ENCODE measurements at regions not wholly inside any gene's neighbourhood (a gene's known extent, or its start where the extent isn't known, plus 50 kb on each side); places are given as distances from the start of the nearest gene placed in this dataset.
"Not testable (repeated sequence)": the region's sequence is repeated elsewhere in the genome, so short reads cannot be mapped to it uniquely, and the experiment has no call there.

DNA sequence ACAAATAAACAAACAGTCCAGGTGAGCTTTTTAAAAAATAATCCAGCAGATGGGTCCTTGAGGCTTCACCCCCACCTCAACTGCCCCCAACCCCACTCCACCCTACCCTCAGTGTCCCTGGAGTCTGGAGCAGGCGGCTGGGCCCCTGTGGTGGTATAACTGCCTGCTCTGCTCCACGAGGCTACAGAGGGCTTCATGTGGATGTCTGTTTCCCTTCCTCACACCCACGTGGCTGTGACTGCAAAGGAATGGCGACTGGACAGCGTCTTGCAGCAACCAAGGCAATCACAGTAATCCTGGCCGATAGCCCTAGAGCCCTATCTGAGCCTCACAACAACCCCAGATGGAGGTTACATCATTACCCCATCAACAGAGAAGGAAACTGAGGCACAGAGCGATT lies 76.5 kb downstream of the SLC2A10 start:
- Histone ChIP-seq H3K36me3 (ENCODE audit: control insufficient read depth in 2 of 3, insufficient read depth in 3 of 3, low read length in 3 of 3) (no peaks in the 10 kb centered on the region), H3K9me3 (ENCODE audit: control insufficient read depth in 2 of 3, insufficient read depth in 1 of 3, low read length in 3 of 3) (no peaks in the 10 kb centered on the region), H3K4me3 (ENCODE audit: low read length in 3 of 3) (no peak overlapping the region), H3K27ac (ENCODE audit: low read depth in 2 of 2, low read length in 2 of 2) (no peak overlapping the region), H3K4me1 (ENCODE audit: control insufficient read depth in 2 of 3, insufficient read depth in 2 of 3, low read depth in 1 of 3, low read length in 3 of 3) (peaks cover 0 to 3% (median 0%) of the 10 kb centered on the region in 3 donors), H3K9ac (ENCODE audit: low read length in 3 of 3) (no peak overlapping the region), H3K27me3 (ENCODE audit: control insufficient read depth, insufficient read depth, low read length) (no peaks in the 10 kb centered on the region)
- DNase-seq: no peak
- intact Hi-C loops (cut with DNase I): no loop called here
- FAIRE-seq: no peak
- TF ChIP-seq, protein P1, sequence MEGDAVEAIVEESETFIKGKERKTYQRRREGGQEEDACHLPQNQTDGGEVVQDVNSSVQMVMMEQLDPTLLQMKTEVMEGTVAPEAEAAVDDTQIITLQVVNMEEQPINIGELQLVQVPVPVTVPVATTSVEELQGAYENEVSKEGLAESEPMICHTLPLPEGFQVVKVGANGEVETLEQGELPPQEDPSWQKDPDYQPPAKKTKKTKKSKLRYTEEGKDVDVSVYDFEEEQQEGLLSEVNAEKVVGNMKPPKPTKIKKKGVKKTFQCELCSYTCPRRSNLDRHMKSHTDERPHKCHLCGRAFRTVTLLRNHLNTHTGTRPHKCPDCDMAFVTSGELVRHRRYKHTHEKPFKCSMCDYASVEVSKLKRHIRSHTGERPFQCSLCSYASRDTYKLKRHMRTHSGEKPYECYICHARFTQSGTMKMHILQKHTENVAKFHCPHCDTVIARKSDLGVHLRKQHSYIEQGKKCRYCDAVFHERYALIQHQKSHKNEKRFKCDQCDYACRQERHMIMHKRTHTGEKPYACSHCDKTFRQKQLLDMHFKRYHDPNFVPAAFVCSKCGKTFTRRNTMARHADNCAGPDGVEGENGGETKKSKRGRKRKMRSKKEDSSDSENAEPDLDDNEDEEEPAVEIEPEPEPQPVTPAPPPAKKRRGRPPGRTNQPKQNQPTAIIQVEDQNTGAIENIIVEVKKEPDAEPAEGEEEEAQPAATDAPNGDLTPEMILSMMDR (IDR thresholded peaks at IDR 0.05; ENCODE audit: borderline replicate concordance, extremely low read depth, insufficient read depth): no peak

DNA sequence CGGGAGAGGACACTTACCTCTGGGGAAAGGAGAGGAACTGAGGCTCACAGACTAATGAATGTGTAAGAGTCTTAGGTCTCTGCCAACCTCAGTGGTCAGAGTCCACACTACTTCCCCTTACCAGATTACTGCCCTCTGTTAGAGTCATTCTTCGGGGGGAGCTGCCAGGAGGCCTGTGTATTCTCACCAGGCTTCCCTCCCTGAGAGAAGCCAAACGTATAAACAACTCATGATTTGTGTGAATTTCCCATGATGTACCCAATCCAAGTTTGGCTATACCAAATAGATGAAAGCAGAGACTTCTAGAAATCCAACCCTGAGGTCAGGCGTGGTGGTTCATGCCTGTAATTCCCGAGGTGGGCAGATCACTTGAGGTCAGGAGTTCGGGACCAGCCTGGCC lies 77.1 kb downstream of the SLC2A10 start:
- H3K27me3 ChIP-seq (ENCODE audit: control insufficient read depth, insufficient read depth, low read length): no peaks in the 10 kb centered on the region
- H3K4me3 ChIP-seq (ENCODE audit: low read length in 3 of 3): no peak overlapping the region
- TF ChIP-seq, protein P1 (IDR thresholded peaks at IDR 0.05; ENCODE audit: borderline replicate concordance, extremely low read depth, insufficient read depth): no peak
- intact Hi-C loops (cut with DNase I): no loop called here
- no peak for DNase-seq
- no peaks in the 10 kb centered on the region for H3K36me3 ChIP-seq (ENCODE audit: control insufficient read depth in 2 of 3, insufficient read depth in 3 of 3, low read length in 3 of 3)
- H3K9me3 ChIP-seq (ENCODE audit: control insufficient read depth in 2 of 3, insufficient read depth in 1 of 3, low read length in 3 of 3): no peaks in the 10 kb centered on the region
- FAIRE-seq: no peak
- H3K4me1 ChIP-seq (ENCODE audit: control insufficient read depth in 2 of 3, insufficient read depth in 2 of 3, low read depth in 1 of 3, low read length in 3 of 3): peaks cover 0 to 3% (median 0%) of the 10 kb centered on the region in 3 donors
- no peak overlapping the region for H3K27ac ChIP-seq (ENCODE audit: low read depth in 2 of 2, low read length in 2 of 2)
- H3K9ac ChIP-seq (ENCODE audit: low read length in 3 of 3): no peak overlapping the region

DNA sequence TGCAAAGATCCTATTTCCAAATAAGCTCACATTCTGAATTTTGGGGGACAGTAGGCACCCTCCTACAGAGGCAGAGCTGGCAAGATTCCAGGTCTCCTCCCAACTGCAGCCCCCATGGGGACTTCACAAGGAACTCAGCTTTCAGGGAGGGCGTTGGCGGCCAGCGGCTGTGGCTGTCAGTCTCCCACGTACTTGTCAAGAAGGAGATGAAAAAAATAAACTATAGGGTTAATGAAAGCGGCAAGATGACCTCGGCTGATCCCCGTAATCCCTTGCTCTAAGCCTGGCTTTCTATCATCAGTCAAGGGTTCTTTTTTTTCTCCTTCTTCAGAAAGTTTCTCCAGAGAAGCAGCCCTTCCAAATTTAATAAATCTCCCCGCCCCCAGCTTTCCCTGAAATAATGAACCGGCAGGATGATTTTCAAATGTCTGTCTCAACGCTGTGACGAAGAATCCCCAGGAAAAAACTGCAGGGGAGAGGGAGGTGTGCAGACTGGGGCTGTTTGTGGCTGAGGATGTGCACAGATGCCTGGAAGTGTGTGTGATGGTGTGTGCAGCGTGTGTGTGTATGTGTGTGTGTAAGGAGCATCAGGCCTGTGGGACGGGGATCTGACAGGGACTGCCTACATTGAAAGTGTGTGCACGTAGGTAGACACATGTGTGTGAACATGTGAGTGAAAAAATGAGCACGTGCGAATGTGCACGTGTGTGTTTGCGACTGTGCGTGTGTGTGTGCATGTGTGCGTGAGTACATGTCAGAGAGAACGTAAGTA lies 78.7 kb downstream of the SLC2A10 start:
- H3K9me3 ChIP-seq (ENCODE audit: control insufficient read depth in 2 of 3, insufficient read depth in 1 of 3, low read length in 3 of 3): no peaks in the 10 kb centered on the region
- H3K27me3 ChIP-seq (ENCODE audit: control insufficient read depth, insufficient read depth, low read length): no peaks in the 10 kb centered on the region
- FAIRE-seq (no peak), DNase-seq (peak in 2 of 5 donors; percentile 27 to 45)
- TF ChIP-seq, protein P1 (IDR thresholded peaks at IDR 0.05; ENCODE audit: borderline replicate concordance, extremely low read depth, insufficient read depth): no peak
- H3K9ac ChIP-seq (ENCODE audit: low read length in 3 of 3): no peak overlapping the region
- H3K36me3 ChIP-seq (ENCODE audit: control insufficient read depth in 2 of 3, insufficient read depth in 3 of 3, low read length in 3 of 3): no peaks in the 10 kb centered on the region
- intact Hi-C loops (cut with DNase I): no loop called here
- H3K27ac ChIP-seq (ENCODE audit: low read depth in 2 of 2, low read length in 2 of 2): no peak overlapping the region
- H3K4me3 ChIP-seq (ENCODE audit: low read length in 3 of 3): no peak overlapping the region
- peaks cover 0 to 3% (median 0%) of the 10 kb centered on the region in 3 donors for H3K4me1 ChIP-seq (ENCODE audit: control insufficient read depth in 2 of 3, insufficient read depth in 2 of 3, low read depth in 1 of 3, low read length in 3 of 3)

GRCh38 chr20:46788763-46789091 lies 79.3 kb downstream of the SLC2A10 start:
- H3K4me3 ChIP-seq (ENCODE audit: low read length in 3 of 3); DNase-seq; H3K9me3 ChIP-seq (ENCODE audit: control insufficient read depth in 2 of 3, insufficient read depth in 1 of 3, low read length in 3 of 3); H3K27me3 ChIP-seq (ENCODE audit: control insufficient read depth, insufficient read depth, low read length); FAIRE-seq; H3K4me1 ChIP-seq (ENCODE audit: control insufficient read depth in 2 of 3, insufficient read depth in 2 of 3, low read depth in 1 of 3, low read length in 3 of 3); H3K9ac ChIP-seq (ENCODE audit: low read length in 3 of 3); H3K27ac ChIP-seq (ENCODE audit: low read depth in 2 of 2, low read length in 2 of 2); intact Hi-C loops (cut with DNase I); H3K36me3 ChIP-seq (ENCODE audit: control insufficient read depth in 2 of 3, insufficient read depth in 3 of 3, low read length in 3 of 3): not testable (repeated sequence)

Data from kidney (tissue), 13 donors.